HG03442 (cell line): ENCODE measurements at regions not wholly inside any gene's neighbourhood (a gene's known extent, or its start where the extent isn't known, plus 50 kb on each side); places are given as distances from the start of the nearest gene placed in this dataset.
A peak's percentile ranks its signal among the peaks of the same experiment; 100 is the strongest.

Experiments
- ATAC-seq: cut with Tn5 transposase; IDR thresholded peaks from one replicate; pipeline ENCODE4 v1.9.1; 2021; ENCODE audit warnings: mild to moderate bottlenecking, moderate library complexity; ENCODE audit not compliant: unreplicated experiment

DNA sequence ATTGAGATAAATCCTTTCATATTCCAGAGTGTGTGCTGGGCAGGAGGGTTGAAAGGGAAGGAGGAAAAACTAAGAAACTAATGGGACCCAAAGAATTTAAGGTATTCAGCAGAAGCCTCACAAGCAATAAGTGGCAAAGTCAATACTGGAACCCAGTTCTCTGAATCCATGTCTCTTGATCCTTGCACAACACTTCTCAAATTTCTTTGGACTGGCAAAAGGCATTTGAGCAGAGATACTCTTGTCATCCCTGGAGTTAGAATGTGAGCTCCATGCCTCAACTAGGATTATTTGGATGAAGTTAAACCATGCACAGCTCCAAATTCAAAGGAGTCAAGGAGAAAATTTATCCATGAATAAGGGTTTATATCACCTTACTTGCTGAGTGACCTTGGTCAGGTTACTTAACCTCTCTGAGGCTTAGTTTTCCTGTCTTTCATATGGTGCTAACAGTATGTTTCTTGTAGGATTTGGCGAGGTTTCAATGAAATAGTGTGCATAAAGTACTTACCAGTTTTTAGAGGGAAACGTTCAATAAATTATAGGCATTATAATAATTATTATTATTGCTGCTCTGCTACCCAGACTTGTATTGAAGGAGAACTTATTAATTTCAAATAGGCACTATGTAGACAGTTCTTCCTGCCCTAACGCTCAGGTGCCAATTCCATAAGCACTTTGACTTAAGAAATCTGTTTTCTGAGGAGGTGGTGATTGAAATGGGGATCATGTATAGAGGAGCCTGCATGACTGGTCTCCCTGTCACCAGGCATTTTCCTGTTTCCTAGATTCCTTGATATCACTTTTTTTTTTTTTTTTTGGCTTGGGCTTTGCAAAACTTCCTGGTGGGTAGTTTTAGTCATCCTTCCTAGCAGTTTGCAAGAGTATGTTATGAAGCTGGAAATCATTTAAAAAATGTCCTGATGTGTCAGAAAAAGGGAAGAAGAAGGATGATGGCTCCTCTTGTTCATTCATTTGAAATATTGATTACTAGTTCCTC is 125.0 kb upstream of the JUN start:
- no peak for ATAC-seq

DNA sequence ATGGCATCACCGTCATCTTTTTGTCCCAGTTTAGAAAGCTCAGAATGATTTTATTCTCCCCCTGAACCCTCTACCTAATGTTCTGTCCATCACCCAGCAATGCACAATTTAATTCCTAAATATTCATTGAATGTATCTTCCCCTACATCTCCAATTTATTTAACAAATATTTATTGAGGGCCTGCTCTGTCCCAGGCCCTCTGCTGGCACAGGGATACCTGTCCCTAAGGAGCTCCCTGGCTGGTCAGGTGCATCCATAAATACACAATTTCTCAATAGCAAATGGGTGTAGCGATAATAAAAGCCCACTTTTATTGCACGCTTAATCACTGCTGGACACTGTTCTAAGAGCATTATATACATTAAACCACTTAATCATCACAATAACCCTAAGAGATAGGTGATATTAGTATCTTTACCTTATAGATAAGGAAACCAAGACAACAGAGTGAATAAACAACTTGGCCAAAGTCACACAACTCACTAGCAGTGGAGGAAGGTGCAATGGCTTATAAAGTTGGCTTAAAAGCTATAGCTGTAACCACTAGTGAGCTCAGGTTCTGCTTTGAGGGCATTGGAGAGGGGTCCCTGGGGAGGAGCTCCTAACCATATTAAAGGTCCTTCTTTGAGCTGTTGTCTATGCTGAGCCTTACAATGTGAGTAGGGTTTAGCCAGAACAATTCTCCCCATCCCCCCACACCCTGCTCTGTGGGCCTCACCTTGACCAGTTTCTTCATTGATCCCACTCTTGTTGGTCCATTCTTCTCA is 126.3 kb upstream of the JUN start:
- no peak for ATAC-seq

DNA sequence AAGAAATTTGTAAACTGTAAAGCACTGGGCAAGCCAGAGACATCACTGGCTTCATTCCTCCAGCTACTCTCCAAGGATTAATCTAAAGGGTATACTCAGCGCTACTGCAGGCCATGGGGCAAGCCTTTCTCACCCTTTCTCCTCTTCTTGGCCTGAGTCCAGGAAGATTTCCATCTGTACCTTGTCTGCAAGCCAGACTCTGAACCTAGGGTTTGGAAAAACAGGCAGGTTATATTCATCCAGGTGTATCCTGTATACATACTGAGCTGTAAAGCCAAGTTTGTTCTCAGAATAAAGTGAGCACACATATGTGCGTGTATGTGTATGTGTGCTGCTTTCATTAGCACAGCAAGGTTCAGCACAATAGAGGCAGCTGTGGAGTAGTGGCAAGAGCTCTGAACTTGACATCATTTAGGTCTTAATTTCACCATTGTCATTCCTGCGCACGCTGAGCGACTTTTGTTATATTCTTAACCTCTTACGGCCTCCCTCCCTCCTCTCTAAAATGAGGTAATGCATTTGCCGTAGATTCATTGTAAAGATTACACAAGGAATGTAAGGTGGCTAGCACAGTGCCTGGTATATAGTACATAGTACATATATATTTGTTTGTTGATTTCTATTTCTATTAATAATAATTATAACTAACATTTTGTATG is 128.1 kb upstream of the JUN start:
- no peak for ATAC-seq

DNA sequence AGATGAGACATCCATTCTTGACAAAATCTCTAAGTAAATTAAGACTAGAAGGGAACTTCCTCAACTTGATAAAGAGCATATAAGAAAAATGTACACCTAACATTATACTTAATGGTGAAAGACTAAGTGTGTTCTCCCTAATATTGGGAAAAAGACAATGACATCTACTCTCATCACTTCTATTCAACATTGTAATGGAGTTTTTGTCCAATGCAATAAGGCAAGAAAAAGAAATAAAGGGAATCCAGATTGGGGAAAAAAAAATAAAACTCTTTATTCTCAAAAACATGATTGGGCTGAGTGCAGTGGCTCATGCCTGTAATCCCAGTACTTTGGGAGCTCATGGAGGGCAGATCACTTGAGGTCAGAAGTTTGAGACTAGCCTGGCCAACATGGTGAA is 131.1 kb upstream of the JUN start:
- ATAC-seq: no peak

DNA sequence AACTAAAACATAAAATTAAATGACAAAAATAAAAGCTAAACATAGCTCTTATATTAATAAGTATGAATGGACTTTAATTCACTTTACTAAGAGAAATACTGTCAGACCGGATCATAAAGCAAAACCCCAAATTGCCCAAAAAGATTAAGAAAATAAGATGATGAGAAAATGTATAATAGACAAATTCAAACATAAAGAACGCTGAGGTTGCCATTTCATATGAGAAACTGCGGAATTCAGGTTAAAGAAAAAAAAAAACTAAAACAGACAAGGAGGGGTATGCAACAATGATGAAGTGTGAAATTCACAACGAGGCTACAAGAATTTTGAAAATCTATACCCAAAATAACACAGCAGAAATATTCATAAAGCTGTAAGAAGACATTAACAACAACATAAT is 133.6 kb upstream of the JUN start:
- ATAC-seq: no peak

DNA sequence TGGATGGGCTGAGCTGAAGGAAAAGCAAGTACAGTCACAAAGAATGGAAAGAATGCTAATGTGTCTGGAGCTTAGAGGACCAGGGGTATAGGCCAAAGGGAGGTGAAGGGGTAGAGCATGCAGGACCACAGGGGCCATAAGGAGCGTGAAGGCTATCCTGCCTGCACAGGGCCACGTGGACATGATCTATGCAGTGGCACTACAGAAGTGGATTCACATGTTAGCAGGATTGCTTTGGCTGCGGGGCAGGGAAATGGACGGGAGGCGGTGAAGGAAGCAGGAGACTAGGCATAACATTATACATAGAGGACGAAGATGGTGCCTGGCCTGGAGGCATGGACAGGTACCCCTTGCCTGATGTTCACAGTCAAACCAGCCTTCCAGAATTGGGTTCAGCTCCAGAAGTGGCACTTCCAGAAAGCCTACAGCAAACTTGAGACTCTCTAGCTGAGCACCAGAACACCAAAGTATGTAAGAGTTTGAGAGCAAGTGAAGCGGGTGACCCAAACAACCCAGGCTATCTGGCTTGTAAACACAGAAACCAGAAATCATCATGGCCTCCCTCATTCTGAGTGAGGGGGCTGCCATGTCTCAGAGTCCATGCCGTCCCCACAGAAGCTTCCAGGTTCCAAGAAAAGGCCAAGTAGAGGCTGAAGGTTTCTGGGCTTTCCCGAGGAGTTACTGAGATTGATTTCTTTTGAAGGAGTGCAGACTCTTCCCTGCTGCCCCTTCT is 135.5 kb upstream of the JUN start:
- no peak for ATAC-seq

DNA sequence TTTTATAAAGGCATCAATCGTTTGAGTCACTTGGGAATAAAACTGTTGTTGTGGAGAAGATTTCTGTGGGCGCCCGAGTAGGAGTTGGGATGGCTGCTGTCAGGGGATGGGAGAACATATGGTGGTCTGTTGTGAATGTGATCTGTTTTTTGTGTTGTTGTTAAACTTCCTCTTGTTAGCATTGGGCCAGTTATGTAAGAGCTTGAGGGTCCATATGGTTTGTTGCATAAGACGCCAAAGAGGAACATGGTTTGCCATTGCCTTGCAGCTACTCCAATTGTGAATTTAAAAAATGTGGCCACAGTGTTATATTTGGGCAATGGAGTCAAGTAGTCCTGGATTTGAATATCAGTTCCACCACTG is 136.1 kb upstream of the JUN start:
- no peak for ATAC-seq

DNA sequence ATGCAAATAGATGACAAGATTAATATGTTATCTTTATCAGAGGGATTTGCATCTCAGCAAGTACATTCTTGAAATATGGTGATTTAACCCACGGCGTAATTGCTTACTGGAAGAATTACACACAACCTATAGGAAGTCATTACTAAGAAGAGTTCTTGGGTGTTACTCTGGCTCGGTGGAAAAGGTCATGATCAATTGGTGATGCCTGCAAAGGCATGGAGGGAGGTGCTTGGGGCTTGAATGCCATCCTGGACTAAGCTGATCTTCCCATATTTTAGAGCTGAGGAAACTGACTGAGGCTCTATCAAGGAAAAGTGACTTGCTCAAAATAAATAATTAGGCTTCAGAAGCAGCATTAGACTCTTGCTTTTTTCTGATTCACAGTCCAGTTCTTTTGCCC is 137.5 kb upstream of the JUN start:
- ATAC-seq: no peak

DNA sequence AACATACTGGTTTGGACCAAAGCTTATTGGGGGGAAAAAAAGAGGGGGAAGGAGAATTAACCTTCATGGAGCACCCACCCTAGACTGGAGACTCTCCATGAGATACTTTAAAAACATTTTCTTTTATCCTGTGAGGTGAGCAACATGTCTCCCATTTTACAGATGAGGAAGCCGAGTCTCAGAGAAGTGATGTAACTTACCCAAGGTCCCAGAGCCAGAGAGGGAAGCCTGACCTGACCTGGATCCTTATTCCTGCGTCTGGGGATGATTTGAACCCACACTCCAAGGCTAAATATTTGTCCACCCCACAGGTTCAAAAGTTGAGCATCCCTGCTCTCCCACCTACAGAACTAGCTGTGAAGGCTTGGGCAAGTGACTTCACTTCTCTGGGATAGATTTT is 137.9 kb upstream of the JUN start:
- ATAC-seq: no peak

DNA sequence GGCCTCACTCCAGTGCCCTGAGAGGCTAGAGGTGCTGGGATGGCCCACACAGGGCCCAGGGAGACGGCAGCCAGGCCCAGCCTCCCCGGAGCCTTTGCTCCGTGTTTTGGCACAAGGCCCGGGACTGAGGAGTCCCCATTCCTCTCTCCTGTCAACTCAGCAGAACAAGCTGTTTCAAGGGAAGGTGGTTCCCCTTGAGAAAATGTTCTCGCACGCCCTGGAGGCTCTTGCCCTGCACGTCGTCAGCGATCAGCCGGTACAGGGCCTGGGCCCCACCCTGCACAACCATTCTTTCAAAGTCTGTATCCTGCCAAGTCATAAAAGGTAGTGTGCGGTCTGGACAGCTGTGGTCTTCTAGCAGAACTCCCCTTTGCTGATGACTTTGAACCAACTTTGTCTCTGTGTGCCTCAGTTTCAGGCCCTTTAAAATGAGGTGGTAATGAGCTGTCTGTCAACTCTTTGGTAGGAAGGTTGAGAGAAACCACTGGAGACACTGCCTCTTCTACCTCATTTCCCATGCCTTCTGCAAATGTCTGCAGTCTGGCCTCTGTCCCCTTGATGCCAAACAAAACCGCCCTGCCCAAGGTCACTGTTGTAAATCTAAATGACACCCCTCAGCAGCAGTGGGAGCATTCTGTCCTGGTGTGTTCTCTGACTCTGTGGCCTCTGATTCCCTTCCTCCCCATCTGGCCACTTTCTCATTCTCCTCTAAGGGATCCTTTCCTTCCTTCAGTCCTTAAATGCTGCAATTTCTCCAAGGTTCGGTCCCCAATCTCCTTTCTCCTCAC is 138.6 kb upstream of the JUN start:
- ATAC-seq: peak; percentile 98

DNA sequence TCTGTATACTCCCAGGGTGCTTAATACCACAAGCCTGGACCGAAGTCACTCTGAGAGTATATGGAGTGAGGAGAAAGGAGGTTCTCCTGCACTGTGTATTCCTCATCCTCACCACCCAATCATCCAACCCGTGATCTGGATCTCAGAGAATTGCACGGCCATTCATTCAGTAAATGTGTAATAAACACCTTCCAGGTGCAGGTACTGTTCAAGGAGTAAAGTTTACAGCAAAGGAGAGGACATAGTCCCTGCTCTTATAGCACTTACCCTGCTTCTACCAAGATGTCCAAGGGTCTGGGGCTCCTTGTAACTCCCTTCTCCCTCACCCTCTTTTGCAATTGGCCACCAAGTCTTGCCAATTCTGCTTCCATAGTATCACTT is 139.2 kb upstream of the JUN start:
- ATAC-seq: no peak

DNA sequence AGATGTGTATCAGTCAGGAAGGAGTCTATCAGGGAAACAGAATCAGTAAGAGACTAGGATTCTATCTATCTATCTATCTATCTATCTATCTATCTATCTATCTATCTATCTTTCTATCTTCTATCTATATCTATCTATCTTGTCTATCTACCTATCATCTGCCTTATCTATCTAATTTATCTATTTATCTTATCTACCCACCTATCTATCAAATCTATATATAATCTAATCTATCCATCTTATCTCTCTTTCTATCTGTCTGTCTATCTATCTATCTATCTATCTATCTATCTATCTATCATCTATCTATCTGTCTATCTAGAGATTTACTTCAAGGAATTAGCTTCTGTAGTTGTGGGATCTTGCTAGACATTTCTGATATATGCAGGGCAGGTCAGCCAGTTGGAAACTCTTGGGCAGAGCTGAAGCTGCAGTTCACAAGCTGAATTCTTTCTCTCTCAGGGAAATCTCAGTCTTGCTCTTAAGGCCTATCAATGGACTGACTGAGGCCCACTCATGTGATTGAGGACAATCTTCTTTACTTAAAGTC is 140.2 kb upstream of the JUN start:
- ATAC-seq: no peak

DNA sequence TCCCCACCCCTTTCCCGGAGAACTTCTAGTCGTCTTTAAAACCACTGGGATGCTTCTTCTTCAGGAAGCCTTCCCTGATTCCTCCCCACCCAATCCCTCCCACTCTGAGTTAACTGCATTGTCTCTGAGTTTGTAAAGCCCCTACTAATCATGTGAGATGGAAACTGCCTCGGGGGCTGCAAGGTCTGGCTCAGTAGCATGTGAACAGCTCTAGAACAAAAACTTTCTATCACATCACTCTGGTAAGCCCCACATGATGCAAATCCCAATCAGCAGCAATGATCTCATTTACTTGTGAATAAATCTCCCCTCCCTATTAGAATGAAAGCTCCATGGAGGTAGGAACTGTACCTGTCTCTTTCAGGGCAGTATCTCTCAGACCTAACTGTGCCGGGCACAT is 141.0 kb upstream of the JUN start:
- ATAC-seq: no peak

DNA sequence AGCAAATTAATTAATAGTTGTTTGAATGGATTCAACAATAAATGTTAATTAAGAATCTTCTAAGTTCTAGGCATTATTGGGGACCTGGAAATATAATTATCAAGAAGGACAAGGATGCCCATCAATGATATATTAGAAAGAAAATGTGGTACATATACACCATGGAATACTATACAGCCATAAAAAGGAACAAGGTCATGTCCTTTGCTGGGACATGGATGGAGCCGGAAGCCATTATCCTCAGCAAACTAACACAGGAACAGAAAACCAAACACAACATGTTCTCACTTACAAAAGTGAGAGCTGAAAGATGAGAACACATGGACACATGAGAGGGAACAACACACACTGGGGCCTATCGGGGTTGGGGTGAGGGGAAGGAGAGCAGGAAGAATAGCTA is 141.4 kb upstream of the JUN start:
- ATAC-seq: no peak

DNA sequence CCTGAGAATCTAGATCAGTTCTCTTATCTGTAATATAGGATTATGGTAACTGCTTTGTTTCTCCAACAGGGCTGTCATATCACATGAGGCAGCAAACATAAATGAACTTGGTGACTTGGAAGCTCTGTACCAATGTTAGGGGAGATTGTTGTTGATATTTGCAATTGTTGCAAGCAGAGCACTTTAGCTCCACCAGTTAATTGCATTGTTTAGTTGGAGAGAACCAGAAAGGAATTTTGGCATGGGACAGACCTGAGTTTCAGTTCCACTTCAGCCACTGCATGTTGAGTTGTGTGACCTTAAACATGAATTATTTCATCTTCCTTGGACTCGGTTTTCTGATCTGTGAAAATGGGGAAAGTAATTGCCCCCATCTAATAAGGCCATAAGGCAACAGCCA is 142.3 kb upstream of the JUN start:
- no peak for ATAC-seq

DNA sequence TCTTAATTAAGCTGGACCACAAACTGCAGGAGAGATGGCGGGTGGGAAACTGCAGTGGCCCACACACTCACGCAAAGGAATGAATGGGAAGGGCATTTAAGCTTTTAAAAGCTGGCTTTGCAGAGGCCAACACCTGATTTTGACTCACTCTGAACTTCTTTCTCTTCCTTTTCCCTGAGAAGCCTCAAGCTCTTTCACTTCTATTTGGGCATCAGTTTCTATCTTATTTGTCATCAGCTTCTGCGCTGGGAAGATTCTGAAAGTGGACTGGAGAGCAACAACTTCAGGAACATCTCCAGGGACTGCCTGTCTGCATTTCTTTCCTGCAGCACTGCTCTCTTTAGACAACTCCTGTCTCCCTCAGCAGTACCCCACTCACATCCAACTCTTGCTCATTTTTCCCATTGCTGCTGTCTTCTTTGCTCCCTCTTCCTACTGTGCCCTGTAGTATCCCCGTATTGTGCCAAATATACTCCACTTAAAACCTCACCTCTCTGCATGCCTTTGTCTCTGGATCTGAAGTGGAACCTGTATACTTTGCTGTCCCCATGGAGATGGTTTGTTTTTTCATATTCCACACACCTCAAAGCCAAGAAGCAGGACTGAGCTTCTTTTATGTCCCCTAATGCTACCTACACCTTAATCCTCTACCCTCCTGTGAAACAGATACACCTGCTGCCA is 143.3 kb upstream of the JUN start:
- no peak for ATAC-seq

DNA sequence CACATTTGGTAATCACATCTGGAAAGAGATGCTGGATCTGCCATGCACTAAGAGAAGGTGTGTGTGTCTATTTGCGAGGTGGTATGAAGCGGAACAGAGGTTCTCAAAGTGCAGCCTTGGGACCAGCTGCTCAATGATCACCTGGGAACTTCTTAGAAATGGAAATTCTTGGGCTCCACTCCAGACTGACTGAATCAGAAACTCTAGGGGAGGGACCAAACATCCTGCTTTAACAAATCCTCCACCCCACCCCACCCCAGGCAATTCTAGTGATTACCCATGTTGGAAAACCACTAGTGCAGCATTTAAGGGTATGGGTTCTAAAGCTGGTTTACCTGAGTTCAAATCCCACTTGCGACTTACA is 143.9 kb upstream of the JUN start:
- ATAC-seq: no peak

DNA sequence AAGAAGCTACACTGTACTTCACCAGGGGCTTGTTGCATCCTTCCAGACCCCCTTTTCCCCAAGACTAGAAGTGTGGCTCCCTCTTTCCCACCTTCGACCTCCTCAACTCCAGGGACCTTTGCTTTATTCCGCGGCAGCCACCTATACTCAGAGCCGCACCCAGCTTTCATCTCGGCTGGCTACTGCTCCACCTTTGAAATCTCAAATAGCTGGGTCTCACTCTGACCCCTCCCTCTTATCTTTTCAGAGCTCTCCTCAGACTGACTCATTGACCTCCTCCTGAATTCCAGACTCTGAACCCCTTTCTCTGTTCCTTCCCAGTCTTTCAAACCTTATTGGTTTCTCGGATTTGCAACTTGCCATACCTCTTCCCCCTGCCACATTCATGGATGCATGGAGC is 144.7 kb upstream of the JUN start:
- ATAC-seq: no peak

DNA sequence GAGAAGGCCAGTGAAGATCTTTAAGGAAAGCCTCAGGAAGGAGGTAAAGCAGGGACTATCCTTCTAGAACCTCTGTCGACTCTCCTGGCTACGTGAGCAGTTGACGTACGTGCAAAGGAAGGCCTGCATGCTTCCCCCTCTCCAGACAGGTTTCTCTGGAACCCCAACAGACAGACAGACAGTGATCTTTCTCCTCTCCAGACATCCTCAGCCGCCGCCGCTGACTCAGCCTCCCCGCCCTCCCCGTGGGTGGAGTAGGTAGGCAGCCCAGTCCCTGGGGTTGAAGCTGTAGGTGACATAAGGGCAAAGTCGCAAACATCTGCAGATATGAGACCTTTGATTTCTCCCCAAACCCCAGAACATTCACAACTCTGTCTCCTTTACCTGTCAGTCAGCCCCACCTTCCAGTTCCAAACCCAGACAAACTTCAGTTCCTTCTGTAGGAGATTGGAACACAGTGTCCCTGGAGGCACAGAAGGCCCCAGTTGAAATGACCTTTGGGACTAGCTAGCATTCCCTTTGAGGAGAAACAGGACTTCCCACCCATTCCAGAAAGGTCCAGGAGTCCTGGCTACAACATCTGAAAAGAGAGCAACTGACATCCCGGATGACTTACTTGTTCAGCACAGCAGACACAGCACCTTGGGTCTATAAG is 146.0 kb upstream of the JUN start:
- no peak for ATAC-seq
